HG02678 (cell line): ENCODE measurements at regions not wholly inside any gene's neighbourhood (a gene's known extent, or its start where the extent isn't known, plus 50 kb on each side); places are given as distances from the start of the nearest gene placed in this dataset.

Experiments used
- ATAC-seq: cut with Tn5 transposase; IDR thresholded peaks from one replicate; pipeline ENCODE4 v1.9.1; 2021; ENCODE audit warnings: mild to moderate bottlenecking, moderate library complexity; ENCODE audit not compliant: unreplicated experiment

- no peak for ATAC-seq
Observed at GRCh38 chr10:78357141-78358063, 323.7 kb downstream of the RPS24 start.

- ATAC-seq = no peak
Observed at GRCh38 chr10:78358351-78358750, 324.7 kb downstream of the RPS24 start.

- ATAC-seq = no peak
Observed at GRCh38 chr10:78358982-78359381, 325.3 kb downstream of the RPS24 start.

GRCh38 chr10:78359640-78360091 is 326.0 kb downstream of the RPS24 start:
- no peak for ATAC-seq

- no peak for ATAC-seq
Observed at GRCh38 chr10:78360284-78360683, 326.6 kb downstream of the RPS24 start.

GRCh38 chr10:78361031-78361430 is 327.4 kb downstream of the RPS24 start:
- ATAC-seq = no peak

- ATAC-seq = no peak
Observed at GRCh38 chr10:78362406-78363022, 328.9 kb downstream of the RPS24 start.

- ATAC-seq = no peak
Observed at GRCh38 chr10:78363190-78363589, 329.5 kb downstream of the RPS24 start.

GRCh38 chr10:78365694-78366093 is 332.0 kb downstream of the RPS24 start:
- no peak for ATAC-seq

- no peak for ATAC-seq
Observed at GRCh38 chr10:78366663-78367411, 333.2 kb downstream of the RPS24 start.

GRCh38 chr10:78367751-78368150 is 334.1 kb downstream of the RPS24 start:
- ATAC-seq = no peak

GRCh38 chr10:78371136-78371535 is 337.5 kb downstream of the RPS24 start:
- no peak for ATAC-seq

- no peak for ATAC-seq
Observed at GRCh38 chr10:78372806-78373205, 339.1 kb downstream of the RPS24 start.

GRCh38 chr10:78374331-78375028 is 340.8 kb downstream of the RPS24 start:
- no peak for ATAC-seq

GRCh38 chr10:78375854-78376785 is 342.5 kb downstream of the RPS24 start:
- ATAC-seq = no peak

- no peak for ATAC-seq
Observed at GRCh38 chr10:78377356-78377755, 343.7 kb downstream of the RPS24 start.

GRCh38 chr10:78378192-78378591 is 344.5 kb downstream of the RPS24 start:
- no peak for ATAC-seq

- ATAC-seq = no peak
Observed at GRCh38 chr10:78381107-78381506, 347.4 kb downstream of the RPS24 start.

GRCh38 chr10:78382047-78382446 is 348.4 kb downstream of the RPS24 start:
- no peak for ATAC-seq

- no peak for ATAC-seq
Observed at GRCh38 chr10:78382772-78383171, 349.1 kb downstream of the RPS24 start.
